ENCODE measurements at regions not wholly inside any gene's neighbourhood (a gene's known extent, or its start where the extent isn't known, plus 50 kb on each side); places are given as distances from the start of the nearest gene placed in this dataset.

- ATAC-seq (ENCODE audit: low read depth in 2 of 2), result no peak
- no peak for DNase-seq
- Mint-ChIP-seq H3K27me3 (peaks cover 4% of the 10 kb centered on the region), H3K27ac (no peak overlapping the region), H3K36me3 (no peaks in the 10 kb centered on the region), H3K9me3 (no peaks in the 10 kb centered on the region), H3K4me1 (no peaks in the 10 kb centered on the region), H3K4me3 (no peak overlapping the region)
- Histone ChIP-seq H3K27me3 (ENCODE audit: control insufficient read depth, insufficient read depth, low read length) (no peaks in the 10 kb centered on the region), H3K4me1 (ENCODE audit: control insufficient read depth, insufficient read depth, low read length, poor library complexity, severe bottlenecking) (no peaks in the 10 kb centered on the region), H3K4me3 (ENCODE audit: low read depth, low read length) (no peak overlapping the region), H3K9me3 (ENCODE audit: control insufficient read depth in 2 of 2, low read length in 2 of 2) (no peaks in the 10 kb centered on the region), H3K36me3 (ENCODE audit: control insufficient read depth, insufficient read depth, low read length) (no peaks in the 10 kb centered on the region), H3K27ac (ENCODE audit: insufficient read depth, low read length, poor library complexity, severe bottlenecking) (no peak overlapping the region)
Observed at GRCh38 chr4:185874516-185875230, 62.7 kb upstream of the SORBS2 start.

GRCh38 chr4:185875316-185875907 lies 63.4 kb upstream of the SORBS2 start:
- Histone ChIP-seq H3K36me3 (ENCODE audit: control insufficient read depth, insufficient read depth, low read length) (no peaks in the 10 kb centered on the region), H3K4me3 (ENCODE audit: low read depth, low read length) (no peak overlapping the region), H3K27me3 (ENCODE audit: control insufficient read depth, insufficient read depth, low read length) (no peaks in the 10 kb centered on the region), H3K4me1 (ENCODE audit: control insufficient read depth, insufficient read depth, low read length, poor library complexity, severe bottlenecking) (no peaks in the 10 kb centered on the region), H3K9me3 (ENCODE audit: control insufficient read depth in 2 of 2, low read length in 2 of 2) (no peaks in the 10 kb centered on the region), H3K27ac (ENCODE audit: insufficient read depth, low read length, poor library complexity, severe bottlenecking) (no peak overlapping the region)
- Mint-ChIP-seq H3K4me3 (no peak overlapping the region), H3K9me3 (no peaks in the 10 kb centered on the region), H3K27me3 (peaks cover 4% of the 10 kb centered on the region), H3K4me1 (no peaks in the 10 kb centered on the region), H3K36me3 (no peaks in the 10 kb centered on the region), H3K27ac (no peak overlapping the region)
- no peak for DNase-seq
- ATAC-seq (ENCODE audit: low read depth in 2 of 2), result no peak

GRCh38 chr4:185878633-185879032 lies 66.6 kb upstream of the SORBS2 start:
- DNase-seq (no peak), ATAC-seq (ENCODE audit: low read depth in 2 of 2) (no peak)
- H3K4me3 Mint-ChIP-seq, result no peak overlapping the region
- H3K27me3 Mint-ChIP-seq, result peaks cover 4% of the 10 kb centered on the region
- H3K9me3 Mint-ChIP-seq, result peaks cover 0 to 3% (median 0%) of the 10 kb centered on the region in 7 donors
- Histone ChIP-seq H3K36me3 (ENCODE audit: control insufficient read depth, insufficient read depth, low read length) (no peaks in the 10 kb centered on the region), H3K4me1 (ENCODE audit: control insufficient read depth, insufficient read depth, low read length, poor library complexity, severe bottlenecking) (no peaks in the 10 kb centered on the region), H3K27ac (ENCODE audit: insufficient read depth, low read length, poor library complexity, severe bottlenecking) (no peak overlapping the region), H3K27me3 (ENCODE audit: control insufficient read depth, insufficient read depth, low read length) (no peaks in the 10 kb centered on the region), H3K4me3 (ENCODE audit: low read depth, low read length) (no peak overlapping the region), H3K9me3 (ENCODE audit: control insufficient read depth in 2 of 2, low read length in 2 of 2) (no peaks in the 10 kb centered on the region)
- H3K27ac Mint-ChIP-seq, result no peak overlapping the region
- no peaks in the 10 kb centered on the region for H3K36me3 Mint-ChIP-seq
- no peaks in the 10 kb centered on the region for H3K4me1 Mint-ChIP-seq

GRCh38 chr4:185879666-185880312 lies 67.8 kb upstream of the SORBS2 start:
- Histone ChIP-seq H3K9me3 (ENCODE audit: control insufficient read depth in 2 of 2, low read length in 2 of 2) (no peaks in the 10 kb centered on the region), H3K27me3 (ENCODE audit: control insufficient read depth, insufficient read depth, low read length) (no peaks in the 10 kb centered on the region), H3K36me3 (ENCODE audit: control insufficient read depth, insufficient read depth, low read length) (no peaks in the 10 kb centered on the region), H3K4me1 (ENCODE audit: control insufficient read depth, insufficient read depth, low read length, poor library complexity, severe bottlenecking) (no peaks in the 10 kb centered on the region), H3K27ac (ENCODE audit: insufficient read depth, low read length, poor library complexity, severe bottlenecking) (no peak overlapping the region), H3K4me3 (ENCODE audit: low read depth, low read length) (no peak overlapping the region)
- no peaks in the 10 kb centered on the region for H3K36me3 Mint-ChIP-seq
- no peak overlapping the region for H3K27ac Mint-ChIP-seq
- DNase-seq (no peak), ATAC-seq (ENCODE audit: low read depth in 2 of 2) (no peak)
- peaks cover 0 to 3% (median 0%) of the 10 kb centered on the region in 7 donors for H3K9me3 Mint-ChIP-seq
- H3K27me3 Mint-ChIP-seq, result peaks cover 4% of the 10 kb centered on the region
- H3K4me3 Mint-ChIP-seq, result peak overlapping the region in 1 of 4 donors; percentile 38
- no peaks in the 10 kb centered on the region for H3K4me1 Mint-ChIP-seq

GRCh38 chr4:185880571-185880970 lies 68.6 kb upstream of the SORBS2 start:
- ATAC-seq (ENCODE audit: low read depth in 2 of 2) (no peak), DNase-seq (no peak)
- Histone ChIP-seq H3K9me3 (ENCODE audit: control insufficient read depth in 2 of 2, low read length in 2 of 2) (no peaks in the 10 kb centered on the region), H3K4me1 (ENCODE audit: control insufficient read depth, insufficient read depth, low read length, poor library complexity, severe bottlenecking) (no peaks in the 10 kb centered on the region), H3K36me3 (ENCODE audit: control insufficient read depth, insufficient read depth, low read length) (no peaks in the 10 kb centered on the region), H3K27me3 (ENCODE audit: control insufficient read depth, insufficient read depth, low read length) (no peaks in the 10 kb centered on the region), H3K4me3 (ENCODE audit: low read depth, low read length) (no peak overlapping the region), H3K27ac (ENCODE audit: insufficient read depth, low read length, poor library complexity, severe bottlenecking) (no peak overlapping the region)
- no peaks in the 10 kb centered on the region for H3K4me1 Mint-ChIP-seq
- H3K9me3 Mint-ChIP-seq, result peaks cover 0 to 3% (median 0%) of the 10 kb centered on the region in 7 donors
- H3K4me3 Mint-ChIP-seq, result no peak overlapping the region
- H3K27me3 Mint-ChIP-seq, result peaks cover 2% of the 10 kb centered on the region
- no peak overlapping the region for H3K27ac Mint-ChIP-seq
- H3K36me3 Mint-ChIP-seq, result no peaks in the 10 kb centered on the region

- H3K27me3 Mint-ChIP-seq, result peaks cover 5% of the 10 kb centered on the region
- ATAC-seq (ENCODE audit: low read depth in 2 of 2) (no peak), DNase-seq (no peak)
- H3K4me3 ChIP-seq (ENCODE audit: low read depth, low read length), result no peak overlapping the region
- no peaks in the 10 kb centered on the region for H3K27me3 ChIP-seq (ENCODE audit: control insufficient read depth, insufficient read depth, low read length)
- H3K4me1 Mint-ChIP-seq, result no peaks in the 10 kb centered on the region
- H3K9me3 ChIP-seq (ENCODE audit: control insufficient read depth in 2 of 2, low read length in 2 of 2), result no peaks in the 10 kb centered on the region
- no peak overlapping the region for H3K27ac Mint-ChIP-seq
- peaks cover 0 to 3% (median 0%) of the 10 kb centered on the region in 7 donors for H3K9me3 Mint-ChIP-seq
- H3K27ac ChIP-seq (ENCODE audit: insufficient read depth, low read length, poor library complexity, severe bottlenecking), result no peak overlapping the region
- H3K36me3 Mint-ChIP-seq, result no peaks in the 10 kb centered on the region
- no peaks in the 10 kb centered on the region for H3K4me1 ChIP-seq (ENCODE audit: control insufficient read depth, insufficient read depth, low read length, poor library complexity, severe bottlenecking)
- no peak overlapping the region for H3K4me3 Mint-ChIP-seq
- H3K36me3 ChIP-seq (ENCODE audit: control insufficient read depth, insufficient read depth, low read length), result no peaks in the 10 kb centered on the region
Observed at GRCh38 chr4:185881430-185881829, 69.4 kb upstream of the SORBS2 start.

GRCh38 chr4:185883591-185883990 lies 71.6 kb upstream of the SORBS2 start:
- peaks cover 0 to 3% (median 0%) of the 10 kb centered on the region in 4 donors for H3K4me1 Mint-ChIP-seq
- peaks cover 0 to 5% (median 3%) of the 10 kb centered on the region in 7 donors for H3K9me3 Mint-ChIP-seq
- H3K36me3 ChIP-seq (ENCODE audit: control insufficient read depth, insufficient read depth, low read length), result no peaks in the 10 kb centered on the region
- ATAC-seq (ENCODE audit: low read depth in 2 of 2), result no peak
- H3K27ac ChIP-seq (ENCODE audit: insufficient read depth, low read length, poor library complexity, severe bottlenecking), result no peak overlapping the region
- H3K4me1 ChIP-seq (ENCODE audit: control insufficient read depth, insufficient read depth, low read length, poor library complexity, severe bottlenecking), result no peaks in the 10 kb centered on the region
- DNase-seq, result no peak
- H3K4me3 Mint-ChIP-seq, result no peak overlapping the region
- no peaks in the 10 kb centered on the region for H3K9me3 ChIP-seq (ENCODE audit: control insufficient read depth in 2 of 2, low read length in 2 of 2)
- no peak overlapping the region for H3K4me3 ChIP-seq (ENCODE audit: low read depth, low read length)
- H3K27me3 Mint-ChIP-seq, result peaks cover 11% of the 10 kb centered on the region
- no peaks in the 10 kb centered on the region for H3K36me3 Mint-ChIP-seq
- no peak overlapping the region for H3K27ac Mint-ChIP-seq
- H3K27me3 ChIP-seq (ENCODE audit: control insufficient read depth, insufficient read depth, low read length), result no peaks in the 10 kb centered on the region

Measured in CD4-positive, CD25-positive, alpha-beta regulatory T cell (primary cell).